HEK293 (cell line): ENCODE measurements at regions not wholly inside any gene's neighbourhood (a gene's known extent, or its start where the extent isn't known, plus 50 kb on each side); places are given as distances from the start of the nearest gene placed in this dataset.

ENCODE experiments used
- CTCF ChIA-PET: fragments of 350-600 bp; formaldehyde crosslinking; extraction: SDS; loops from one replicate; lab custom pipeline; 2021; ENCODE audit warnings: antibody characterized with exemption; lab: Yijun Ruan, JAX
- POLR2A ChIA-PET: fragments of 300-600 bp; formaldehyde crosslinking; extraction: SDS; loops from one replicate; lab custom pipeline; 2020; ENCODE audit warnings: antibody characterized with exemption, inconsistent platforms; lab: Yijun Ruan, JAX
- H3K27ac ChIP-seq: fragments of 200-500 bp; sonication (Bioruptor generic); 2 replicates; pipeline ENCODE4 v1.5.1; 2014; ENCODE audit warnings: low read depth, low read length, control low read depth, inconsistent platforms; ENCODE audit errors: extremely low read depth
- H3K36me3 ChIP-seq, 2 experiments: fragments of 200-500 bp in 1 of 2; sonication (Bioruptor generic) in 1 of 2; 1 replicate in 1 of 2; 2 replicates in 1 of 2; pipeline ENCODE4 v1.5.1; 2014 to 2017; ENCODE audit warnings: inconsistent platforms in 2 of 2, low read length in 2 of 2; ENCODE audit not compliant: control insufficient read depth in 2 of 2, insufficient read depth in 1 of 2
- H3K4me1 ChIP-seq: fragments of 200-500 bp; sonication (Bioruptor generic); 2 replicates; pipeline ENCODE4 v1.5.1; 2014; ENCODE audit warnings: mild to moderate bottlenecking, low read length, inconsistent platforms; ENCODE audit not compliant: control insufficient read depth, insufficient read depth
- H3K4me3 ChIP-seq: 2 replicates; pipeline ENCODE4 v1.5.1; 2011; ENCODE audit warnings: low read depth, mild to moderate bottlenecking, control low read depth, low read length, moderate library complexity
- H3K9me3 ChIP-seq: fragments of 200-500 bp; sonication (Bioruptor generic); 2 replicates; pipeline ENCODE4 v1.5.1; 2014; ENCODE audit warnings: low read depth, low read length, inconsistent platforms; ENCODE audit not compliant: control insufficient read depth, insufficient read depth
- TCF7L2 ChIP-seq: IDR thresholded peaks from 2 replicates; pipeline ENCODE4 v1.6.1; 2011; ENCODE audit warnings: low read depth, mild to moderate bottlenecking, inconsistent platforms, low read length, moderate library complexity, borderline replicate concordance
- ZBTB8A ChIP-seq: fragments of 450-650 bp; formaldehyde crosslinking; IDR thresholded peaks from 2 replicates; pipeline ENCODE4 v1.5.1; 2016; ENCODE audit warnings: missing biosample characterization, missing genetic modification characterization
- ZEB2 ChIP-seq: fragments of 450-650 bp; formaldehyde crosslinking; IDR thresholded peaks from 2 replicates; pipeline ENCODE4 v1.5.1; 2016; ENCODE audit warnings: missing biosample characterization, missing genetic modification characterization
- ZNF394 ChIP-seq: fragments of 450-650 bp; formaldehyde crosslinking; IDR thresholded peaks from 2 replicates; pipeline ENCODE4 v1.5.1; 2016; ENCODE audit warnings: missing biosample characterization, missing genetic modification characterization, mild to moderate bottlenecking, moderate library complexity, borderline replicate concordance
- ZNF416 ChIP-seq: fragments of 450-650 bp; formaldehyde crosslinking; IDR thresholded peaks from 2 replicates; pipeline ENCODE4 v1.5.1; 2016; ENCODE audit warnings: missing biosample characterization, missing genetic modification characterization
- ZNF426 ChIP-seq: fragments of 450-650 bp; formaldehyde crosslinking; IDR thresholded peaks from 2 replicates; pipeline ENCODE4 v1.5.1; 2017; ENCODE audit warnings: missing biosample characterization, missing genetic modification characterization, mild to moderate bottlenecking, inconsistent platforms, moderate library complexity
- ZNF521 ChIP-seq: fragments of 450-650 bp; formaldehyde crosslinking; IDR thresholded peaks from 2 replicates; pipeline ENCODE4 v1.5.1; 2017; ENCODE audit warnings: missing biosample characterization, mild to moderate bottlenecking, missing genetic modification characterization
- ZNF555 ChIP-seq: fragments of 450-650 bp; formaldehyde crosslinking; conservative IDR thresholded peaks from 2 replicates; pipeline ENCODE4 v1.5.1; 2017; ENCODE audit warnings: missing biosample characterization, mild to moderate bottlenecking, missing genetic modification characterization, inconsistent platforms
- ZNF560 ChIP-seq: fragments of 450-650 bp; formaldehyde crosslinking; IDR thresholded peaks from 2 replicates; pipeline ENCODE4 v1.5.1; 2017; ENCODE audit warnings: missing biosample characterization, missing genetic modification characterization, borderline replicate concordance
- ZNF623 ChIP-seq: fragments of 450-650 bp; formaldehyde crosslinking; IDR thresholded peaks from 2 replicates; pipeline ENCODE4 v1.5.1; 2016; ENCODE audit warnings: missing biosample characterization, missing genetic modification characterization
- ZXDB ChIP-seq: fragments of 450-650 bp; formaldehyde crosslinking; IDR thresholded peaks from 2 replicates; pipeline ENCODE4 v1.5.1; 2016; ENCODE audit warnings: missing biosample characterization, missing genetic modification characterization
- TF ChIP-seq, protein P1 (sequence below): fragments of 450-650 bp; formaldehyde crosslinking; conservative IDR thresholded peaks from 2 replicates; pipeline ENCODE4 v1.5.1; 2016; ENCODE audit warnings: low read depth, missing biosample characterization, missing genetic modification characterization
- TF ChIP-seq, protein P2 (sequence below): fragments of 450-650 bp; formaldehyde crosslinking; IDR thresholded peaks from 2 replicates; pipeline ENCODE4 v1.5.1; 2016; ENCODE audit warnings: missing biosample characterization, missing genetic modification characterization
- TF ChIP-seq, protein P3 (sequence below): fragments of 450-650 bp; formaldehyde crosslinking; conservative IDR thresholded peaks from 2 replicates; pipeline ENCODE4 v1.5.1; 2016; ENCODE audit warnings: low read depth, missing biosample characterization, missing genetic modification characterization

DNA sequence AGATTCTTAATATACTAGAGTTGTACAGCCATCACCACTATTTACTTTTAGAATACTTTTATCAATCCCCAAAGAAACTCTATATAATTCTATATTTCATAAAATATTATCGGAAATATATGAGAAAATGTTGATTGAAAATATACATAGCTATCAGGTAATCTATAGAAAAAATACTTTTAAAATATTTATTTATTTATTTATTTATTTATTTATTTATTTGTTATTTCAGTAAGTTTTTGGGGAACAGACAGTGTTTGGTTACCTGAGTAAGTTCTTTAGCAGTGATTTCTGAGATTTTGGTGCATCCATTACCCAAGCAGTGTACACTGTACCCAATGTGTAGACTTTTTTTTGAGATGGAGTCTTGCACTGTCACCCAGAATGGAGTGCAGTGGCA is 206.6 kb upstream of the DAAM1 start:
- POLR2A ChIA-PET: no interaction called here
- Histone ChIP-seq H3K27ac (no peak overlapping the region), H3K4me3 (no peak overlapping the region), H3K4me1 (no peaks in the 10 kb centered on the region), H3K36me3 (no peaks in the 10 kb centered on the region), H3K9me3 (no peaks in the 10 kb centered on the region)
- TF ChIP-seq, protein P1, sequence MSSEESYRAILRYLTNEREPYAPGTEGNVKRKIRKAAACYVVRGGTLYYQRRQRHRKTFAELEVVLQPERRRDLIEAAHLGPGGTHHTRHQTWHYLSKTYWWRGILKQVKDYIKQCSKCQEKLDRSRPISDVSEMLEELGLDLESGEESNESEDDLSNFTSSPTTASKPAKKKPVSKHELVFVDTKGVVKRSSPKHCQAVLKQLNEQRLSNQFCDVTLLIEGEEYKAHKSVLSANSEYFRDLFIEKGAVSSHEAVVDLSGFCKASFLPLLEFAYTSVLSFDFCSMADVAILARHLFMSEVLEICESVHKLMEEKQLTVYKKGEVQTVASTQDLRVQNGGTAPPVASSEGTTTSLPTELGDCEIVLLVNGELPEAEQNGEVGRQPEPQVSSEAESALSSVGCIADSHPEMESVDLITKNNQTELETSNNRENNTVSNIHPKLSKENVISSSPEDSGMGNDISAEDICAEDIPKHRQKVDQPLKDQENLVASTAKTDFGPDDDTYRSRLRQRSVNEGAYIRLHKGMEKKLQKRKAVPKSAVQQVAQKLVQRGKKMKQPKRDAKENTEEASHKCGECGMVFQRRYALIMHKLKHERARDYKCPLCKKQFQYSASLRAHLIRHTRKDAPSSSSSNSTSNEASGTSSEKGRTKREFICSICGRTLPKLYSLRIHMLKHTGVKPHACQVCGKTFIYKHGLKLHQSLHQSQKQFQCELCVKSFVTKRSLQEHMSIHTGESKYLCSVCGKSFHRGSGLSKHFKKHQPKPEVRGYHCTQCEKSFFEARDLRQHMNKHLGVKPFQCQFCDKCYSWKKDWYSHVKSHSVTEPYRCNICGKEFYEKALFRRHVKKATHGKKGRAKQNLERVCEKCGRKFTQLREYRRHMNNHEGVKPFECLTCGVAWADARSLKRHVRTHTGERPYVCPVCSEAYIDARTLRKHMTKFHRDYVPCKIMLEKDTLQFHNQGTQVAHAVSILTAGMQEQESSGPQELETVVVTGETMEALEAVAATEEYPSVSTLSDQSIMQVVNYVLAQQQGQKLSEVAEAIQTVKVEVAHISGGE (tag by site-specific recombination): peak; percentile 71
- TF ChIP-seq ZXDB (tag by site-specific recombination) (peak; percentile 55), ZNF555 (peak; percentile 53), ZNF394 (tag by site-specific recombination) (peak; percentile 86; the same call in 1 of the 2 replicates), ZNF560 (0 out of 2 replicates have a peak, but pooled peaks have one; percentile 20), ZNF426 (tag by site-specific recombination) (peak; percentile 72), TCF7L2 (no peak), ZNF521 (tag by site-specific recombination) (no peak), ZEB2 (tag by site-specific recombination) (no peak), ZNF416 (no peak), ZBTB8A (peak; percentile 63), ZNF623 (tag by site-specific recombination) (peak; percentile 54)
- TF ChIP-seq, protein P2, sequence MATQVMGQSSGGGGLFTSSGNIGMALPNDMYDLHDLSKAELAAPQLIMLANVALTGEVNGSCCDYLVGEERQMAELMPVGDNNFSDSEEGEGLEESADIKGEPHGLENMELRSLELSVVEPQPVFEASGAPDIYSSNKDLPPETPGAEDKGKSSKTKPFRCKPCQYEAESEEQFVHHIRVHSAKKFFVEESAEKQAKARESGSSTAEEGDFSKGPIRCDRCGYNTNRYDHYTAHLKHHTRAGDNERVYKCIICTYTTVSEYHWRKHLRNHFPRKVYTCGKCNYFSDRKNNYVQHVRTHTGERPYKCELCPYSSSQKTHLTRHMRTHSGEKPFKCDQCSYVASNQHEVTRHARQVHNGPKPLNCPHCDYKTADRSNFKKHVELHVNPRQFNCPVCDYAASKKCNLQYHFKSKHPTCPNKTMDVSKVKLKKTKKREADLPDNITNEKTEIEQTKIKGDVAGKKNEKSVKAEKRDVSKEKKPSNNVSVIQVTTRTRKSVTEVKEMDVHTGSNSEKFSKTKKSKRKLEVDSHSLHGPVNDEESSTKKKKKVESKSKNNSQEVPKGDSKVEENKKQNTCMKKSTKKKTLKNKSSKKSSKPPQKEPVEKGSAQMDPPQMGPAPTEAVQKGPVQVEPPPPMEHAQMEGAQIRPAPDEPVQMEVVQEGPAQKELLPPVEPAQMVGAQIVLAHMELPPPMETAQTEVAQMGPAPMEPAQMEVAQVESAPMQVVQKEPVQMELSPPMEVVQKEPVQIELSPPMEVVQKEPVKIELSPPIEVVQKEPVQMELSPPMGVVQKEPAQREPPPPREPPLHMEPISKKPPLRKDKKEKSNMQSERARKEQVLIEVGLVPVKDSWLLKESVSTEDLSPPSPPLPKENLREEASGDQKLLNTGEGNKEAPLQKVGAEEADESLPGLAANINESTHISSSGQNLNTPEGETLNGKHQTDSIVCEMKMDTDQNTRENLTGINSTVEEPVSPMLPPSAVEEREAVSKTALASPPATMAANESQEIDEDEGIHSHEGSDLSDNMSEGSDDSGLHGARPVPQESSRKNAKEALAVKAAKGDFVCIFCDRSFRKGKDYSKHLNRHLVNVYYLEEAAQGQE (tag by site-specific recombination): 0 out of 2 replicates have a peak, but pooled peaks have one; percentile 40
- TF ChIP-seq, protein P3, sequence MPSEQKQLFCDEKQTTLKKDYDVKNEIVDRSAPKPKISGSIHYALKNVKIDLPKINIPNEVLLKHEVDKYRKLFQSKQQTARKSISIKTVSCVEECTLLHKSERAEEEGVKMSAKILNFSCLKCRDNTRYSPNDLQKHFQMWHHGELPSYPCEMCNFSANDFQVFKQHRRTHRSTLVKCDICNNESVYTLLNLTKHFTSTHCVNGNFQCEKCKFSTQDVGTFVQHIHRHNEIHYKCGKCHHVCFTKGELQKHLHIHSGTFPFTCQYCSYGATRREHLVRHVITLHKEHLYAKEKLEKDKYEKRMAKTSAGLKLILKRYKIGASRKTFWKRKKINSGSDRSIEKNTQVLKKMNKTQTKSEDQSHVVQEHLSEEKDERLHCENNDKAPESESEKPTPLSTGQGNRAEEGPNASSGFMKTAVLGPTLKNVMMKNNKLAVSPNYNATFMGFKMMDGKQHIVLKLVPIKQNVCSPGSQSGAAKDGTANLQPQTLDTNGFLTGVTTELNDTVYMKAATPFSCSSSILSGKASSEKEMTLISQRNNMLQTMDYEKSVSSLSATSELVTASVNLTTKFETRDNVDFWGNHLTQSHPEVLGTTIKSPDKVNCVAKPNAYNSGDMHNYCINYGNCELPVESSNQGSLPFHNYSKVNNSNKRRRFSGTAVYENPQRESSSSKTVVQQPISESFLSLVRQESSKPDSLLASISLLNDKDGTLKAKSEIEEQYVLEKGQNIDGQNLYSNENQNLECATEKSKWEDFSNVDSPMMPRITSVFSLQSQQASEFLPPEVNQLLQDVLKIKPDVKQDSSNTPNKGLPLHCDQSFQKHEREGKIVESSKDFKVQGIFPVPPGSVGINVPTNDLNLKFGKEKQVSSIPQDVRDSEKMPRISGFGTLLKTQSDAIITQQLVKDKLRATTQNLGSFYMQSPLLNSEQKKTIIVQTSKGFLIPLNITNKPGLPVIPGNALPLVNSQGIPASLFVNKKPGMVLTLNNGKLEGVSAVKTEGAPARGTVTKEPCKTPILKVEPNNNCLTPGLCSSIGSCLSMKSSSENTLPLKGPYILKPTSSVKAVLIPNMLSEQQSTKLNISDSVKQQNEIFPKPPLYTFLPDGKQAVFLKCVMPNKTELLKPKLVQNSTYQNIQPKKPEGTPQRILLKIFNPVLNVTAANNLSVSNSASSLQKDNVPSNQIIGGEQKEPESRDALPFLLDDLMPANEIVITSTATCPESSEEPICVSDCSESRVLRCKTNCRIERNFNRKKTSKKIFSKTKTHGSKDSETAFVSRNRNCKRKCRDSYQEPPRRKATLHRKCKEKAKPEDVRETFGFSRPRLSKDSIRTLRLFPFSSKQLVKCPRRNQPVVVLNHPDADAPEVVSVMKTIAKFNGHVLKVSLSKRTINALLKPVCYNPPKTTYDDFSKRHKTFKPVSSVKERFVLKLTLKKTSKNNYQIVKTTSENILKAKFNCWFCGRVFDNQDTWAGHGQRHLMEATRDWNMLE (tag by site-specific recombination): peak; percentile 66; the same call in 1 of the 2 replicates
- CTCF ChIA-PET: no interaction called here
